Stimulated activated CD8-positive, alpha-beta memory T cell treated with anti-CD3 and anti-CD28 coated beads, Interleukin-4, amount 100 ng/mL, for 24 hours (primary cell): ENCODE measurements at regions not wholly inside any gene's neighbourhood (a gene's known extent, or its start where the extent isn't known, plus 50 kb on each side); places are given as distances from the start of the nearest gene placed in this dataset.

Experiments used
- DNase-seq: peaks from one replicate; pipeline ENCODE4 v3.0.0-alpha.2; 2020; ENCODE audit warnings: low read depth

GRCh38 chr9:71589612-71590011, 178.7 kb downstream of the CEMIP2 start:
- no peak for DNase-seq

GRCh38 chr9:71587576-71588362, 180.5 kb downstream of the CEMIP2 start:
- no peak for DNase-seq

GRCh38 chr9:71583792-71584191, 184.5 kb downstream of the CEMIP2 start:
- DNase-seq = no peak

- DNase-seq = no peak
These were observed 186.0 kb downstream of the CEMIP2 start for GRCh38 chr9:71582347-71582746.

DNA sequence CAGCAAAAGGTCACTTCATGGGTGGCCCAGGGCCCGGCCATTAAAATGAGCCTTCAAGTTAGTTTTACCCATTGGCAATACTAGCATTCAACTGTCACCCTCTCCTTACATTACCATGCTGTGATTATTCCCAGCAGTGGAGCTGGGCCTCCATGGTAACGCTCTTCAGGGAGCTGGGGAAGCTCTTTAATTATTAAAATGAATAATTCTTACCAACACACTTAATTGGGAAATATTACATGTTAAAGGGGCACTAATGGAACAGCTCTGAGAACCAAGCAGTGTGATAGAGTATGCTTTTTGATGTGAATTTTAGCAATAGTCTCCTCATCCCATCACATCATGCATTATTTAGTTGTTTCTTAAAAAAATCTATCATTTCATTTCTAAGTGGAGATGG, 187.2 kb downstream of the CEMIP2 start:
- DNase-seq = no peak

GRCh38 chr9:71571186-71571585, 197.1 kb downstream of the CEMIP2 start:
- DNase-seq = no peak

GRCh38 chr9:71567890-71568289, 200.4 kb downstream of the CEMIP2 start:
- no peak for DNase-seq

GRCh38 chr9:71562140-71562539, 206.2 kb downstream of the CEMIP2 start:
- DNase-seq = no peak

DNA sequence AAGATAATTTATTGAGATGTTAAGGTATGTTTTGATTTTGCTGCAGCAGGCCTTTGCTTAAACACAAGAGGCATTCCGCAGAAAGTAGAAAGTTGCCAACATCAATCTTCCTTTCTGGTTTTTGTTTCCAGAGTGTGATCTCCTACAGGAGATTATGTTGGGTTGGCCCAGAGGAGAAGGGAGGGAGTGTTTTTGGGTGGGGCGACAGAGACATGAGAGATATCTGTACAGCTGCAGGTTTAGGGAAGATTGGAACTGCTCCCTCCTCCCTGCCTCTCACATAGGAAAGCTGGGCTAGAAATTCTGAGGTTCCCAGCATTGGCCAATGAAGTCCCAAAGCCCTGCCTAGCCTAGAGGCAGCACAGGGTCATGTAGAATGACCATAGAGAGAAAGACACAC, 211.0 kb downstream of the CEMIP2 start:
- DNase-seq = no peak

GRCh38 chr9:71552480-71552879, 215.8 kb downstream of the CEMIP2 start:
- no peak for DNase-seq

DNA sequence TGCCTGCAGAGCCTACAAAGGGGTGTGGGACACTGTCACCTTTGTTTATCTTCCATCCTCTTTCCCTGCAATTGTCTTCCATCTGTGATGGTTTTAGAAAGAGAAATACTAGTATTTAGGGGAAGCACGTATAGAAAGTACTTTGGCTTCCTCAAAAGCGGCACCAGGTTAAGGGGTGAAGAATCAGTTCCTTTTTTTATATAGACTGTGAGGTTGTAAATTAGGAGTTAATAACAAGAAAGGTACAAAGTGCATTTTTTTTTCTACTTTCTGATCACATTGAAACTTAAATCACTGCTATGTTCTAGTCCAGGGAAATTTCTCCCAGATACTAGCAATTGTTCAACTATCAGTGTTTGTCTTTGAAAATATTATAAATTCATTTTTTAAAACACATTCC, 219.3 kb downstream of the CEMIP2 start:
- no peak for DNase-seq

DNA sequence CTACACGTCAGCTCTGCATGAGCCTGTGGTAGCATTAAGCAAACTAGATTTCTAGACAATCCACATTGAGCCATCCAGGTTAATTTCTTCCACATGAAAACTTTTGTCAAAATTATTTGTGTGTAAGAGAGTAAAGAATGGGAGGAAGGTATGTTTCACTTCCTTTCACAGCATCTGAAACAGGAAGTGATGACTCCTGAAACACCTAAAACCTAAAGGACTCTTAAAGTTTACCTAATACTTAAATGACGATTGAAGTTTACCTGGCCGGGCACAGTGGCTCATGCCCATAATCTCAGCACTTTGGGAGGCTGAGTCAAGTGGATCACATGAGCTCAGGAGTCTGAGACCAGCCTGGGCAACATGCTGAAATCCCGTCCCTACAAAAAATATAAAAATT, 223.8 kb downstream of the CEMIP2 start:
- DNase-seq = no peak

DNA sequence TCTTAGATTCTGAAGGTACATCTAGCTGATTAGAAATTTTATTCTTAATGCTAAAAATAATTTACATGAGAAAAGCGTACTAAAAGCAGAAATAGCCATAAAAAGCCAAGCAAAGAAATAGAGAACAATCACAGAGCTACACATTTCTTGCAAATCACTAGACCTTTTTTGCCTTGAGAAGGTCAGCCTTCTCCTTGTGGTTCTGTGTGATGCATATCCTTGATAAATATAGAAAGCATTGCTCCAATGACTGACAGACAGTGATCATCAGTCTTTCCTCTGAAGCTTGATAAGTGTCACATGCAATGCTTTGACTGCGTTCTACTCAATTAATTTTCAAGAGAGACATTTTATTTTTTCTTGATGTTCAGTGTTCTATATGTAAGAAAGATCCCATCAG, 226.9 kb downstream of the CEMIP2 start:
- no peak for DNase-seq

GRCh38 chr9:71524996-71525580, 243.2 kb downstream of the CEMIP2 start:
- DNase-seq = no peak

DNA sequence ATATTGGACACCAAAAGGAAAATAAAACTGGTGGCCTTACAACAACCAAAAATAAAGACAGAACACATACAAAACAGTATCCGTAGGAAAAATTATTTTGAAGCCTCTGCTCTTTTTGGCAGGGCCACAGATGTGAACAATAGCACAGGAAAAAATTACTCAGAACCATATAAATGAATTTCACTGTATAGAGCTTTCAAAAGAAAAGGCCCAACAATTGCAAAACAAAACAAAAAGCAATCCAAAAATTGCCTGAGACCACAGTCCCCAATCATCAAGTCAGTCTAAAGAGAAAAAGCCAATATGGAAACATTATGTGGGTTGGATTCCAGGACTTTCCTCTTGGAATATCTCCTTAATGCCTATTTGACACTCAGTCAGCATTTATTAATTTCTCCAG, 243.8 kb downstream of the CEMIP2 start:
- DNase-seq = no peak

DNA sequence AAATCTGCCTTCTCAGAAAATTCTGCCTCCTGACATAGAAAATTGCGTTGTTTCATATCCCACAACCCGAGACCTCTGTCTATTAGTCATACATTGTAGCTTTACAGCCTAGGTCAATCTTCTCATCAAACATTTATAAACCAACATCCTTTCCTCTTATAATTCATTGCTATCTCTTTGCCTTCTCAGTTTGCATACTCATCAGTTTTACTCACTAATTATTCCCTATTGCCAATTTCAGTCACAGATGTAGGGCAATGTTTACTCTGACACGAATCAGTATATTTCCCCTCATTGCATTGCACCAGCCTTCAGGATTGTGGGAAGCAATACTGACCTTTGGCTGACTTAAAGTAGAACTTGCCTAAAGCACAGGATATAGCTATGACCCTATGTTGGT, 247.2 kb downstream of the CEMIP2 start:
- DNase-seq = no peak

GRCh38 chr9:71519098-71519696, 249.1 kb downstream of the CEMIP2 start:
- DNase-seq = no peak

- DNase-seq = no peak
These were observed 250.1 kb downstream of the CEMIP2 start for GRCh38 chr9:71518045-71518827.

DNA sequence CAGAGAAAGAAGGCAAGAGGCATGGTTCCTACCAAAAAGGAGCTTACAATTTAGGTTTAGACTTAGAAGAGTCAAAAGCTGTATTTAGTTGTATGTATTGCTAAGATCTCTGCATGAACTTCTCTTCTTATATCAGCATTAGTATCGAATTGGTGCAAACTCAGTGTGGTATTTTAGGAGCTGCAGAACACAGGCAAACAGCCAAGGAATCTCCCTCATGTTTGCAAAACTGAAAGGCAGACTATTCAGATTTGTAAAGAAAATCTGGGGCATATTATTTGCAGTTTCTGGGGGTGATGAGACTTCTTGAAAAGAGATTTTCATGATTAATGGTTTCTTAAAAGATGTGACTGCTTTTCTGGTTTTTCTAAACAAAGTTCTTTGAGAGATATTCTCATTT, 252.7 kb downstream of the CEMIP2 start:
- DNase-seq = no peak

GRCh38 chr9:71515107-71515506, 253.2 kb downstream of the CEMIP2 start:
- DNase-seq = no peak

DNA sequence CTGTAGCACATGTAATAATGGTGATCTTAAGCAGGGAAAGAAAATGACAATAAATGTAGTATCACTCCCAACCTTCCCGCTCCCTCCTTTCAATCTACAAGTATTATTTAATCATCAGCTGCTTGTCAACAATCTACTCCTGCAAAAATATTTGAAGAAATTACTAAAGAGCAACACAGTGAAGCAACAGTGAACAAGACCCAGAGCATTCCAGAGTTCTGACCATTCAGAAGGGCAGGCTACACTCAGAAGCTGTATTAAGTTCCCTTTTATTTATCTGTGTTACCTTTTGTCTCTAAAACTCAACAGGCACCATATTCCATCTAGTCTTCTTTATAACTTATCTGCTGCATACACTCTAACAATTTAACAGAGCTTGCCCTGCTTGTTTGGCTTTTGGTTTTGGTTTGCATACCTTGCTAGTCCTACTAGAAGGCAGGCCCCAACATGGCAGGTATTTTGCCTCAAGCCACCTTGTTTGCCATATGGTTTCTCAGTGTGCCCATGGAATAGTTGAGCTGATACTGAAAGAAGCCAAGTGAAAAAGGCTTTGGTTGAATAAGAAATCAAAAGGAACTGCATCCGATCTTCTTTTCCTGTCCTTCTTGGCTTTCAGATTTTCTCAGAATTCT, 253.9 kb downstream of the CEMIP2 start:
- no peak for DNase-seq

DNA sequence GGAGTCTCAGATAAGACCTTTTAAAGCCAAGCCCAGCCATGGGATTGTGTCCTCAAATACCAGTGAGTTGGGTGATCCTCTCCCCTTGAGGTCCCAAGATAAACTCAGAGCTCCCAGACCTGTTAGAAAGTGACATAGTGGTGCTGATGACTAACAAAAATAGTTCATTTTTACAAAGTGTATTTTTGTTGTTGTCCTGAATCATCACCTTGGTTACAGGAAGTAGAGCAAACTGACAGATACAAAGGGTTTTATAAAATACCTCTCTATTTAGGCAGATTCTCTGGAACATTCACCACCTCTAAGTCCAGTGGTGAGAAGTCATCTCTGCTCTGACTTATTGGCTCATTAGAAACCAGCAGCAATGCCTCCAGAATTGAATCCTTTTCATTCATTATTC, 259.3 kb downstream of the CEMIP2 start:
- no peak for DNase-seq
